K562 (cell line): ENCODE measurements at regions not wholly inside any gene's neighbourhood (a gene's known extent, or its start where the extent isn't known, plus 50 kb on each side); places are given as distances from the start of the nearest gene placed in this dataset.

Source experiments
- BHLHE40 ChIP-seq: IDR thresholded peaks from 2 replicates; pipeline ENCODE4 v1.6.1; 2011; ENCODE audit warnings: low read length, improper control_type of control experiment
- CBX8 ChIP-seq: fragments of 200-600 bp; sonication (generic); IDR thresholded peaks from 2 replicates; pipeline ENCODE4 v1.6.1; 2012; ENCODE audit warnings: borderline replicate concordance, mixed run types, low read depth, mild to moderate bottlenecking, moderate library complexity, mixed read lengths, low read length, control low read depth, inconsistent platforms; ENCODE audit not compliant: poor library complexity, severe bottlenecking; ENCODE audit errors: extremely low read depth
- CTCF ChIP-seq, 3 experiments: IDR thresholded peaks in 2 of 3; conservative IDR thresholded peaks in 1 of 3; 2 replicates each; pipeline ENCODE4 v1.5.1; 2011 to 2012; ENCODE audit warnings: low read length in 3 of 3, mild to moderate bottlenecking in 3 of 3, control low read depth in 2 of 3, improper control_type of control experiment in 1 of 3, inconsistent platforms in 1 of 3, low read depth in 1 of 3, mixed read lengths in 1 of 3, moderate library complexity in 1 of 3; ENCODE audit not compliant: insufficient read depth in 2 of 3
- MBD2 ChIP-seq: sonication (generic); IDR thresholded peaks from 2 replicates; pipeline ENCODE4 v1.6.1; 2016; ENCODE audit warnings: low read depth, borderline replicate concordance
- MXI1 ChIP-seq: IDR thresholded peaks from 2 replicates; pipeline ENCODE4 v1.6.1; 2011; ENCODE audit warnings: low read depth, mild to moderate bottlenecking, improper control_type of control experiment, low read length
- NFE2L1 ChIP-seq: fragments of 450-650 bp; IDR thresholded peaks from 2 replicates; pipeline ENCODE4 v1.6.1; 2016; ENCODE audit warnings: missing genetic modification characterization, low read depth, mild to moderate bottlenecking, missing compliant biosample characterization, moderate library complexity, borderline replicate concordance
- PHB2 ChIP-seq: fragments of 450-650 bp; IDR thresholded peaks from 2 replicates; pipeline ENCODE4 v1.6.1; 2017; ENCODE audit warnings: low read depth
- PHF20 ChIP-seq: fragments of 450-650 bp; IDR thresholded peaks from 2 replicates; pipeline ENCODE4 v1.6.1; 2018; ENCODE audit not compliant: partially characterized antibody
- POLR2A ChIP-seq: fragments of 450-650 bp; conservative IDR thresholded peaks from 2 replicates; pipeline ENCODE4 v1.6.1; 2016
- SAFB2 ChIP-seq: fragments of 200-400 bp; formaldehyde crosslinking; IDR thresholded peaks from 2 replicates; pipeline ENCODE4 v1.6.1; 2018; ENCODE audit warnings: borderline replicate concordance, low read length, low read depth, moderate library complexity; ENCODE audit not compliant: severe bottlenecking
- USF2 ChIP-seq: sonication (generic); formaldehyde crosslinking; IDR thresholded peaks from 2 replicates; pipeline ENCODE4 v1.5.0; 2020; ENCODE audit warnings: missing genetic modification reagents
- ZBTB40 ChIP-seq, 2 experiments: fragments of 450-650 bp in 1 of 2; sonication (generic) in 1 of 2; formaldehyde crosslinking in 1 of 2; IDR thresholded peaks; 2 replicates each; pipeline versions ENCODE4 v1.7.1 to v1.9.0; 2016 to 2022; ENCODE audit warnings: inconsistent platforms in 1 of 2, mild to moderate bottlenecking in 1 of 2, missing genetic modification reagents in 1 of 2
- ZBTB43 ChIP-seq: sonication (generic); formaldehyde crosslinking; IDR thresholded peaks from 2 replicates; pipeline ENCODE4 v1.8.0; 2023; ENCODE audit warnings: mild to moderate bottlenecking, missing genetic modification reagents
- ZNF561 ChIP-seq: fragments of 450-650 bp; formaldehyde crosslinking; conservative IDR thresholded peaks from 2 replicates; pipeline ENCODE4 v1.4.0; 2020; ENCODE audit warnings: mild to moderate bottlenecking, moderate library complexity

GRCh38 chr1:63718541-63718970 lies 55.3 kb upstream of the ROR1 start:
- TF ChIP-seq SAFB2 (no peak), ZBTB43 (CRISPR knock-in tag) (no peak), MXI1 (no peak), CTCF (IDR thresholded peaks at IDR 0.05 in 2 of 3, conservative IDR thresholded peaks at IDR 0.05 in 1 of 3; ENCODE audit: insufficient read depth in 2 of 3, low read depth in 1 of 3, low read length in 3 of 3) (no peak), BHLHE40 (no peak), ZNF561 (CRISPR knock-in tag) (no peak), ZBTB40 (IDR thresholded peaks at IDR 0.05) (no peak), ZBTB40 (CRISPR knock-in tag; IDR thresholded peaks at IDR 0.05) (no peak), PHF20 (no peak), NFE2L1 (tag) (no peak), CBX8 (no peak), MBD2 (no peak), PHB2 (no peak), POLR2A (no peak), USF2 (CRISPR knock-in tag) (no peak)
